ENCODE measurements at regions not wholly inside any gene's neighbourhood (a gene's known extent, or its start where the extent isn't known, plus 50 kb on each side); places are given as distances from the start of the nearest gene placed in this dataset.
A peak's percentile ranks its signal among the peaks of the same experiment; 100 is the strongest.

- H3K36me3 ChIP-seq (ENCODE audit: control insufficient read depth in 3 of 3, insufficient read depth in 2 of 3, low read depth in 1 of 3, low read length in 3 of 3): no peaks in the 10 kb centered on the region
- DNase-seq (no peak), FAIRE-seq (no peak)
- peaks cover 0 to 6% (median 0%) of the 10 kb centered on the region in 3 donors for H3K27me3 ChIP-seq (ENCODE audit: control insufficient read depth in 3 of 3, insufficient read depth in 3 of 3, low read length in 3 of 3)
- no peak overlapping the region for H3K27ac ChIP-seq (ENCODE audit: low read depth in 1 of 3, low read length in 2 of 3)
- peaks cover 0 to 1% of the 10 kb centered on the region in 2 donors for H3K9me3 ChIP-seq (ENCODE audit: control insufficient read depth in 2 of 2, insufficient read depth in 1 of 2, low read depth in 1 of 2, low read length in 1 of 2)
- no peaks in the 10 kb centered on the region for H3K4me1 ChIP-seq (ENCODE audit: control insufficient read depth in 3 of 3, insufficient read depth in 2 of 3, low read depth in 1 of 3, low read length in 2 of 3)
- no peak overlapping the region for H3K4me3 ChIP-seq (ENCODE audit: low read depth in 1 of 3, low read length in 3 of 3)
Measured at GRCh38 chr22:27422442-27422841, 379.1 kb downstream of the MN1 start.

GRCh38 chr22:27424319-27424718, 377.2 kb downstream of the MN1 start:
- Histone ChIP-seq H3K27me3 (ENCODE audit: control insufficient read depth in 3 of 3, insufficient read depth in 3 of 3, low read length in 3 of 3) (peaks cover 0 to 6% (median 0%) of the 10 kb centered on the region in 3 donors), H3K4me1 (ENCODE audit: control insufficient read depth in 3 of 3, insufficient read depth in 2 of 3, low read depth in 1 of 3, low read length in 2 of 3) (no peaks in the 10 kb centered on the region), H3K27ac (ENCODE audit: low read depth in 1 of 3, low read length in 2 of 3) (no peak overlapping the region), H3K36me3 (ENCODE audit: control insufficient read depth in 3 of 3, insufficient read depth in 2 of 3, low read depth in 1 of 3, low read length in 3 of 3) (no peaks in the 10 kb centered on the region), H3K4me3 (ENCODE audit: low read depth in 1 of 3, low read length in 3 of 3) (no peak overlapping the region), H3K9me3 (ENCODE audit: control insufficient read depth in 2 of 2, insufficient read depth in 1 of 2, low read depth in 1 of 2, low read length in 1 of 2) (peaks cover 0 to 6% of the 10 kb centered on the region in 2 donors)
- DNase-seq (no peak), FAIRE-seq (no peak)

- WGBS, 3 donors: 88 to 89% (median 89%) methylated on average over 10 of the region's 10 CpGs
- Histone ChIP-seq H3K36me3 (ENCODE audit: control insufficient read depth in 3 of 3, insufficient read depth in 2 of 3, low read depth in 1 of 3, low read length in 3 of 3) (no peaks in the 10 kb centered on the region), H3K27ac (ENCODE audit: low read depth in 1 of 3, low read length in 2 of 3) (no peak overlapping the region), H3K4me1 (ENCODE audit: control insufficient read depth in 3 of 3, insufficient read depth in 2 of 3, low read depth in 1 of 3, low read length in 2 of 3) (peaks cover 0 to 14% (median 0%) of the 10 kb centered on the region in 3 donors), H3K4me3 (ENCODE audit: low read depth in 1 of 3, low read length in 3 of 3) (no peak overlapping the region), H3K9me3 (ENCODE audit: control insufficient read depth in 2 of 2, insufficient read depth in 1 of 2, low read depth in 1 of 2, low read length in 1 of 2) (peaks cover 0 to 22% of the 10 kb centered on the region in 2 donors), H3K27me3 (ENCODE audit: control insufficient read depth in 3 of 3, insufficient read depth in 3 of 3, low read length in 3 of 3) (no peaks in the 10 kb centered on the region)
- DNase-seq (no peak), FAIRE-seq (no peak)
Measured at GRCh38 chr22:27429476-27429875, 372.1 kb downstream of the MN1 start.

DNA sequence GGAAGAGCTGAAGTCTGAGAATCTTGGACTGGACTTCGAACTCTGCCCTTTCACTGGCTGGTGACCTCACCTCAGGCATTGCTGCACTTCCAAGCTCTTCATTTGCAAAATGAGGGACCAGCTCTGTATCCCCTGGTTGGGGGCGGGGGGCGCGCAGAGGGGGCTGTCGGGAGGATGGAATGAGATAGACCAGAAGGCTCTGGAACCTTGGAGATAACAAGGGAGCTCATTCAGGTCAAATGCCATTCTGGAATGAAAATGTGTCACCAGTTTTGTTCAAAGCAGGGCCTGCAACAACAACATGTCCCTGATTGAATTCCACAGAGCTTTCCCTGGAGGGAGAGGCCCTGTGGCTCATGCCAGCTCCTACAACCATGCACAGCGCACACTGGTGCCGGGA, 370.5 kb downstream of the MN1 start:
- H3K4me3 ChIP-seq (ENCODE audit: low read depth in 1 of 3, low read length in 3 of 3): no peak overlapping the region
- FAIRE-seq (no peak), DNase-seq (no peak)
- no peaks in the 10 kb centered on the region for H3K36me3 ChIP-seq (ENCODE audit: control insufficient read depth in 3 of 3, insufficient read depth in 2 of 3, low read depth in 1 of 3, low read length in 3 of 3)
- peaks cover 0 to 22% of the 10 kb centered on the region in 2 donors for H3K9me3 ChIP-seq (ENCODE audit: control insufficient read depth in 2 of 2, insufficient read depth in 1 of 2, low read depth in 1 of 2, low read length in 1 of 2)
- H3K4me1 ChIP-seq (ENCODE audit: control insufficient read depth in 3 of 3, insufficient read depth in 2 of 3, low read depth in 1 of 3, low read length in 2 of 3): peaks cover 0 to 17% (median 2%) of the 10 kb centered on the region in 3 donors
- 73 to 87% (median 78%) methylated on average over 7 of the region's 7 CpGs for WGBS, 3 donors
- no peaks in the 10 kb centered on the region for H3K27me3 ChIP-seq (ENCODE audit: control insufficient read depth in 3 of 3, insufficient read depth in 3 of 3, low read length in 3 of 3)
- no peak overlapping the region for H3K27ac ChIP-seq (ENCODE audit: low read depth in 1 of 3, low read length in 2 of 3)

- Histone ChIP-seq H3K4me1 (ENCODE audit: control insufficient read depth in 3 of 3, insufficient read depth in 2 of 3, low read depth in 1 of 3, low read length in 2 of 3) (peaks cover 0 to 17% (median 2%) of the 10 kb centered on the region in 3 donors), H3K27ac (ENCODE audit: low read depth in 1 of 3, low read length in 2 of 3) (no peak overlapping the region), H3K9me3 (ENCODE audit: control insufficient read depth in 2 of 2, insufficient read depth in 1 of 2, low read depth in 1 of 2, low read length in 1 of 2) (peaks cover 0 to 22% of the 10 kb centered on the region in 2 donors), H3K36me3 (ENCODE audit: control insufficient read depth in 3 of 3, insufficient read depth in 2 of 3, low read depth in 1 of 3, low read length in 3 of 3) (no peaks in the 10 kb centered on the region), H3K27me3 (ENCODE audit: control insufficient read depth in 3 of 3, insufficient read depth in 3 of 3, low read length in 3 of 3) (no peaks in the 10 kb centered on the region), H3K4me3 (ENCODE audit: low read depth in 1 of 3, low read length in 3 of 3) (no peak overlapping the region)
- FAIRE-seq (no peak), DNase-seq (no peak)
- 74 to 75% (median 74%) methylated on average over 4 of the region's 4 CpGs for WGBS, 3 donors
Measured at GRCh38 chr22:27431896-27432295, 369.7 kb downstream of the MN1 start.

DNA sequence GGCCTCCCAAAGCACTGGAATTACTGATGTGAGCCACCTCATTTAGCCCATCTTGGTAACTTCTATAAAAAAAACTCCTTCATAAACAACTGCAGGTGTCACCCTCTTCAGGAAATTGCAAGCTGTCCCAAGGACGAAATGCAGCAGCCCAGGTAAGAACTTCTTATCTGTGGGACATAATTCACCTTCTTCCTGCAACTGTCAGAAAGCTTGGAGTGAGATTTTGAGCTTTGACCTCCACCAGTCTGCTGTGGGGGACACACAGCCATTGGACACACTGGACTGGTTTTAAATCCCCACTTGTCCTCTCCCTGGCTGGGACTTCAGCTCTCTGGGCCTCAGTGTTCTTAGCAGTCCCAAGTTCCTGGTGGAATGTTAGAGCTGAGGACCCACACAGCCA, 368.5 kb downstream of the MN1 start:
- FAIRE-seq: no peak
- Histone ChIP-seq H3K4me1 (ENCODE audit: control insufficient read depth in 3 of 3, insufficient read depth in 2 of 3, low read depth in 1 of 3, low read length in 2 of 3) (peaks cover 0 to 19% (median 2%) of the 10 kb centered on the region in 3 donors), H3K27me3 (ENCODE audit: control insufficient read depth in 3 of 3, insufficient read depth in 3 of 3, low read length in 3 of 3) (no peaks in the 10 kb centered on the region), H3K36me3 (ENCODE audit: control insufficient read depth in 3 of 3, insufficient read depth in 2 of 3, low read depth in 1 of 3, low read length in 3 of 3) (no peaks in the 10 kb centered on the region), H3K27ac (ENCODE audit: low read depth in 1 of 3, low read length in 2 of 3) (no peak overlapping the region), H3K9me3 (ENCODE audit: control insufficient read depth in 2 of 2, insufficient read depth in 1 of 2, low read depth in 1 of 2, low read length in 1 of 2) (peaks cover 0 to 16% of the 10 kb centered on the region in 2 donors), H3K4me3 (ENCODE audit: low read depth in 1 of 3, low read length in 3 of 3) (no peak overlapping the region)
- peak; percentile 17 to 68 for DNase-seq
- WGBS, 3 donors: 6 to 58% (median 18%) methylated on average over 1 of the region's 1 CpG

DNA sequence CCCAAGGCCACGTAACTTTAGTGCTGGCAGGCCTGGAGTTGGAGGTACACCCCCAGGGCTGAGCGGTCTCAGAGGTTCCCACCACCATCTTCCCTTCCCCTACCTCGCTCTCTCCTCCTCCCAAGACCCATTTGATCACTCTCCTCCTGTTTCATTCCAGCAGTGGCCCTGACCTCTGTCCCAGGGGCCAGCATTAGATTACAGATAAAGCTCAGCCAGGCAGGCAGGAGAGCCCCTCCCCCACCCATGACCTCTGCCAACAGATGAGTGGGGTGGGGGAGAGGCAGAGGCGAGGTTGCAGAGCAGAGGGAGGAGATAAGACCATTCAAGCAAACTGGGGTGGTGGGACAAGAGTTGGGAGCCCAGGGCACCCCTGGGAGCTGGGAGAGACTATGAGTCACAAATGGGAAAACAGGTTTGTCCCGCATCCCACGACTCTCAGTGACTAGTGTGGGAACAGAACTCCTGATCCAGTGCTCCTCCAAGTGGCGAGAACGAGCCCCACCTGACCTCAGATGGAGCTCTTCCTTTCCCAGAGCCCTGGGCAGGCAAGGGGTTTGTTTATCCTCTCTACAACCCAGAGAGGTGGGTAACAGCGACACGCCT, 367.9 kb downstream of the MN1 start:
- H3K27ac ChIP-seq (ENCODE audit: low read depth in 1 of 3, low read length in 2 of 3): no peak overlapping the region
- DNase-seq (no peak), FAIRE-seq (no peak)
- no peaks in the 10 kb centered on the region for H3K36me3 ChIP-seq (ENCODE audit: control insufficient read depth in 3 of 3, insufficient read depth in 2 of 3, low read depth in 1 of 3, low read length in 3 of 3)
- H3K4me3 ChIP-seq (ENCODE audit: low read depth in 1 of 3, low read length in 3 of 3): no peak overlapping the region
- H3K27me3 ChIP-seq (ENCODE audit: control insufficient read depth in 3 of 3, insufficient read depth in 3 of 3, low read length in 3 of 3): no peaks in the 10 kb centered on the region
- WGBS, 3 donors: 66 to 79% (median 73%) methylated on average over 10 of the region's 10 CpGs
- H3K9me3 ChIP-seq (ENCODE audit: control insufficient read depth in 2 of 2, insufficient read depth in 1 of 2, low read depth in 1 of 2, low read length in 1 of 2): peaks cover 0 to 16% of the 10 kb centered on the region in 2 donors
- H3K4me1 ChIP-seq (ENCODE audit: control insufficient read depth in 3 of 3, insufficient read depth in 2 of 3, low read depth in 1 of 3, low read length in 2 of 3): peaks cover 0 to 24% (median 2%) of the 10 kb centered on the region in 3 donors

GRCh38 chr22:27434898-27435297, 366.7 kb downstream of the MN1 start:
- no peak for DNase-seq
- no peak overlapping the region for H3K27ac ChIP-seq (ENCODE audit: low read depth in 1 of 3, low read length in 2 of 3)
- H3K9me3 ChIP-seq (ENCODE audit: control insufficient read depth in 2 of 2, insufficient read depth in 1 of 2, low read depth in 1 of 2, low read length in 1 of 2): peaks cover 0 to 16% of the 10 kb centered on the region in 2 donors
- no peaks in the 10 kb centered on the region for H3K36me3 ChIP-seq (ENCODE audit: control insufficient read depth in 3 of 3, insufficient read depth in 2 of 3, low read depth in 1 of 3, low read length in 3 of 3)
- no peak for FAIRE-seq
- no peaks in the 10 kb centered on the region for H3K27me3 ChIP-seq (ENCODE audit: control insufficient read depth in 3 of 3, insufficient read depth in 3 of 3, low read length in 3 of 3)
- no peak overlapping the region for H3K4me3 ChIP-seq (ENCODE audit: low read depth in 1 of 3, low read length in 3 of 3)
- WGBS, 3 donors: 86 to 90% (median 90%) methylated on average over 10 of the region's 10 CpGs
- peaks cover 0 to 25% (median 2%) of the 10 kb centered on the region in 3 donors for H3K4me1 ChIP-seq (ENCODE audit: control insufficient read depth in 3 of 3, insufficient read depth in 2 of 3, low read depth in 1 of 3, low read length in 2 of 3)
